ENCODE measurements at regions not wholly inside any gene's neighbourhood (a gene's known extent, or its start where the extent isn't known, plus 50 kb on each side); places are given as distances from the start of the nearest gene placed in this dataset.

DNA sequence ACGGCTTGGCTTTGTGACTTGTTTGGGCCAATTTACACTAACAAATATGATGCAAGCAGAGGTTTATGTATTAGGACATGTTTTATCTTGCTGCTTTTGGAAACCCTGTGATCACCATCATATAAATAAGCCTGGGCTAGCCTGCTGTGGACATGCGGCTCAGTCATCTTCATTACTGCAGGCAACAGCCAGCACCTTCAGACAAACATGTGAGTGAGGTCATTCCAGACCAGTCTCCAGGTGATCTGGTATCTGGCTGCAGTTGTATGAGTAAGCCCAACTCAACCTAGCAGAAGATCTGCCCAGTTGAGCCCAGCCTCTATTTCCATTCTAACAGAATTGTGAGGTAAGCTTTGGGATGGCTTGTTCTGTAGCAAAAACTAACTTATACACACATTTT, 254.6 kb upstream of the ATP5MC3 start:
- DNase-seq (ENCODE audit: low read depth in 1 of 2, low spot score in 1 of 2) = no peak
- TF ChIP-seq SPI1 (IDR thresholded peaks at IDR 0.05; ENCODE audit: borderline replicate concordance, low read depth) = no peak
- no peak for TF ChIP-seq GABPA (IDR thresholded peaks at IDR 0.05; ENCODE audit: low read depth)
- TF ChIP-seq, protein P1, sequence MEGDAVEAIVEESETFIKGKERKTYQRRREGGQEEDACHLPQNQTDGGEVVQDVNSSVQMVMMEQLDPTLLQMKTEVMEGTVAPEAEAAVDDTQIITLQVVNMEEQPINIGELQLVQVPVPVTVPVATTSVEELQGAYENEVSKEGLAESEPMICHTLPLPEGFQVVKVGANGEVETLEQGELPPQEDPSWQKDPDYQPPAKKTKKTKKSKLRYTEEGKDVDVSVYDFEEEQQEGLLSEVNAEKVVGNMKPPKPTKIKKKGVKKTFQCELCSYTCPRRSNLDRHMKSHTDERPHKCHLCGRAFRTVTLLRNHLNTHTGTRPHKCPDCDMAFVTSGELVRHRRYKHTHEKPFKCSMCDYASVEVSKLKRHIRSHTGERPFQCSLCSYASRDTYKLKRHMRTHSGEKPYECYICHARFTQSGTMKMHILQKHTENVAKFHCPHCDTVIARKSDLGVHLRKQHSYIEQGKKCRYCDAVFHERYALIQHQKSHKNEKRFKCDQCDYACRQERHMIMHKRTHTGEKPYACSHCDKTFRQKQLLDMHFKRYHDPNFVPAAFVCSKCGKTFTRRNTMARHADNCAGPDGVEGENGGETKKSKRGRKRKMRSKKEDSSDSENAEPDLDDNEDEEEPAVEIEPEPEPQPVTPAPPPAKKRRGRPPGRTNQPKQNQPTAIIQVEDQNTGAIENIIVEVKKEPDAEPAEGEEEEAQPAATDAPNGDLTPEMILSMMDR (IDR thresholded peaks at IDR 0.05; ENCODE audit: insufficient read depth, low read length) = no peak
- TF ChIP-seq, protein P2, sequence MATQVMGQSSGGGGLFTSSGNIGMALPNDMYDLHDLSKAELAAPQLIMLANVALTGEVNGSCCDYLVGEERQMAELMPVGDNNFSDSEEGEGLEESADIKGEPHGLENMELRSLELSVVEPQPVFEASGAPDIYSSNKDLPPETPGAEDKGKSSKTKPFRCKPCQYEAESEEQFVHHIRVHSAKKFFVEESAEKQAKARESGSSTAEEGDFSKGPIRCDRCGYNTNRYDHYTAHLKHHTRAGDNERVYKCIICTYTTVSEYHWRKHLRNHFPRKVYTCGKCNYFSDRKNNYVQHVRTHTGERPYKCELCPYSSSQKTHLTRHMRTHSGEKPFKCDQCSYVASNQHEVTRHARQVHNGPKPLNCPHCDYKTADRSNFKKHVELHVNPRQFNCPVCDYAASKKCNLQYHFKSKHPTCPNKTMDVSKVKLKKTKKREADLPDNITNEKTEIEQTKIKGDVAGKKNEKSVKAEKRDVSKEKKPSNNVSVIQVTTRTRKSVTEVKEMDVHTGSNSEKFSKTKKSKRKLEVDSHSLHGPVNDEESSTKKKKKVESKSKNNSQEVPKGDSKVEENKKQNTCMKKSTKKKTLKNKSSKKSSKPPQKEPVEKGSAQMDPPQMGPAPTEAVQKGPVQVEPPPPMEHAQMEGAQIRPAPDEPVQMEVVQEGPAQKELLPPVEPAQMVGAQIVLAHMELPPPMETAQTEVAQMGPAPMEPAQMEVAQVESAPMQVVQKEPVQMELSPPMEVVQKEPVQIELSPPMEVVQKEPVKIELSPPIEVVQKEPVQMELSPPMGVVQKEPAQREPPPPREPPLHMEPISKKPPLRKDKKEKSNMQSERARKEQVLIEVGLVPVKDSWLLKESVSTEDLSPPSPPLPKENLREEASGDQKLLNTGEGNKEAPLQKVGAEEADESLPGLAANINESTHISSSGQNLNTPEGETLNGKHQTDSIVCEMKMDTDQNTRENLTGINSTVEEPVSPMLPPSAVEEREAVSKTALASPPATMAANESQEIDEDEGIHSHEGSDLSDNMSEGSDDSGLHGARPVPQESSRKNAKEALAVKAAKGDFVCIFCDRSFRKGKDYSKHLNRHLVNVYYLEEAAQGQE (IDR thresholded peaks at IDR 0.05; ENCODE audit: insufficient replicate concordance, low read depth) = no peak
- TF ChIP-seq POLR2AphosphoS5 (IDR thresholded peaks at IDR 0.05; ENCODE audit: low read depth) = no peak
- H3K27ac ChIP-seq (replicated peaks) = no peak overlapping the region; the same call in 1 of the 2 replicates
- no peak overlapping the region for H3K4me3 ChIP-seq (replicated peaks; ENCODE audit: insufficient read depth, low read length)
- no peaks in the 10 kb centered on the region for H3K27me3 ChIP-seq (ENCODE audit: insufficient read depth, poor library complexity, severe bottlenecking)

DNA sequence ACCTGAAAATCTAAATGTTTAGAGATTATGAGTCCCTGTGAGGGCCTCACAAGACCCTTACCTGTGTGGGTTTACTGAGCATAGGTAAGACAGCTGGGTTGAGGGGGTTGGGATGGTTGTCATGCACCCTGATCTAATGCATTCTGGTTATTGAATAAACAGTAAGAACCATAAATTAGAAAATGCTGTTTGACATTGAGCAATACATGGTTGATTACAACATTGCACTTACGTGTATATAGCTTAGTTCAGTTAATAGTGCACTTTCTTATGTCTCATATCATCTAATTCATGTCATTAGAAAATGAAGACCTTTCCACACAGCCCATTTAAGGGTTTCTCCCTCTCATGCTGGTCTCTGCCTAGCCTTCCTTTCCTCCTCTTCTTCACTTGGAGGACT, 253.5 kb upstream of the ATP5MC3 start:
- peak in 1 of 2 experiments; percentile 41 for DNase-seq (ENCODE audit: low read depth in 1 of 2, low spot score in 1 of 2)
- Histone ChIP-seq H3K4me3 (replicated peaks; ENCODE audit: insufficient read depth, low read length) (no peak overlapping the region), H3K27me3 (ENCODE audit: insufficient read depth, poor library complexity, severe bottlenecking) (no peaks in the 10 kb centered on the region), H3K27ac (replicated peaks) (peak overlapping the region; percentile 63)
- TF ChIP-seq GABPA (IDR thresholded peaks at IDR 0.05; ENCODE audit: low read depth) = no peak
- TF ChIP-seq SPI1 (IDR thresholded peaks at IDR 0.05; ENCODE audit: borderline replicate concordance, low read depth) = no peak
- TF ChIP-seq, protein P2 (IDR thresholded peaks at IDR 0.05; ENCODE audit: insufficient replicate concordance, low read depth) = no peak

DNA sequence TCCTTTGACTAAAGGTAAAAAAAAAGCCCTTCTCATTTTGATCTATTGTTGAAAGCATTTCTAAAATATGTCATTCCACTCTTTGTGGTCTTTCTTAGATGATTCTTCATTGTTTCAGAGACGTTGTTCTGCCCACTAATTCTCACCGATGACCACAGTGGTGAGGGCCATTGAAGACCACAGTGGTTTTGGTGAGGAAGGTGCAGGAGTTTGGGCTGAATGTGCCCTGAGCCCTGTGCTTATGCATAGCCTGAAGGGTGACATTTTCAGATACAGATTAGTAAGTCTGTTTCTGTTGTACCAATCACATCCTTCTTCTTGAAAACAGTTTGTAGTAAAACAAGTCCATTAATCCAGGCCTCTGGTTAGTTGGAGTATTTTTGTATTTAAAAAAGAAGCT, 251.3 kb upstream of the ATP5MC3 start:
- TF ChIP-seq, protein P2 (IDR thresholded peaks at IDR 0.05; ENCODE audit: insufficient replicate concordance, low read depth) = no peak
- TF ChIP-seq SPI1 (IDR thresholded peaks at IDR 0.05; ENCODE audit: borderline replicate concordance, low read depth) (no peak), POLR2AphosphoS5 (IDR thresholded peaks at IDR 0.05; ENCODE audit: low read depth) (no peak), GABPA (IDR thresholded peaks at IDR 0.05; ENCODE audit: low read depth) (no peak)
- TF ChIP-seq, protein P1 (IDR thresholded peaks at IDR 0.05; ENCODE audit: insufficient read depth, low read length) = no peak
- no peak for DNase-seq (ENCODE audit: low read depth in 1 of 2, low spot score in 1 of 2)
- no peak overlapping the region for H3K27ac ChIP-seq (replicated peaks)
- H3K27me3 ChIP-seq (ENCODE audit: insufficient read depth, poor library complexity, severe bottlenecking) = no peaks in the 10 kb centered on the region
- H3K4me3 ChIP-seq (replicated peaks; ENCODE audit: insufficient read depth, low read length) = no peak overlapping the region

All from HL-60 (cell line).